ENCODE measurements at regions not wholly inside any gene's neighbourhood (a gene's known extent, or its start where the extent isn't known, plus 50 kb on each side); places are given as distances from the start of the nearest gene placed in this dataset.

DNA sequence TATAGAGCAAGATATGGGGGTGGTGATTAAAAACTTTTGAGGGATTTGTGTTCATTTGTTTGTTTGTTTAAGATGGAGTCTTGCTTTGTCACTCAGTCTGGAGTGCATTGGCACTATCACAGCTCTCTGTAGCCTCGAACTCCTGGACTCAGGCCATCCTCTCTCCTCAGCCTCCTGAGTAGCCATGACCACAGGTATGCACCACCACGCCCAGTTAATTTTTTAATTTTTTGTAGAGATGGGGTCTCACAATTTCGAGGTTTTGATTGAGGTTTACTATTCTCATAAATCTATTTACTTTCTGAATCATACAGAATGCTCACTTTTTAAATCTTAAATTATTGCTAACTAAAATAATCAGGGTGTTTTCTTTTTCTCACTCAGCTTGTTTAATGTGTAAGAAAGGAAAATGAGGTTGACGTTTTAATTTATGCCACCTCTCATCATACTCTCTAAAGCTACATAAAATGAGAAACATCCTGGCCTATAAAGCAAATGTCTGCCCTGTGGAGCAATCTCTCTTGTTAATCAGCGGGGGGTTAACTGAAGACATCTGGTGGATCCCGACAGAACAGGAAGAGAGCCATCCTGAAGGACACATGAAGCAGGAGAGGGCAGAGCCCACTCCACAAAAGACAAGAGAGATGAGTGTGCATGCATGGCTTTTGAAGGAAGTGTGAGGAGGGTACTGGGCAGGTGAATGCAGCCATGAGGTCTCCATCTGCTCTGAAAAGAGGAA lies 589.1 kb upstream of the SLC8A1 start:
- Histone ChIP-seq H3K9me3 (ENCODE audit: control insufficient read depth in 2 of 2, insufficient read depth in 1 of 2, low read depth in 1 of 2, low read length in 1 of 2) (no peaks in the 10 kb centered on the region), H3K4me1 (ENCODE audit: control insufficient read depth in 3 of 3, insufficient read depth in 2 of 3, low read depth in 1 of 3, low read length in 2 of 3) (no peaks in the 10 kb centered on the region), H3K36me3 (ENCODE audit: control insufficient read depth in 3 of 3, insufficient read depth in 2 of 3, low read depth in 1 of 3, low read length in 3 of 3) (no peaks in the 10 kb centered on the region), H3K4me3 (ENCODE audit: low read depth in 1 of 3, low read length in 3 of 3) (no peak overlapping the region), H3K27me3 (ENCODE audit: control insufficient read depth in 3 of 3, insufficient read depth in 3 of 3, low read length in 3 of 3) (no peaks in the 10 kb centered on the region), H3K27ac (ENCODE audit: low read depth in 1 of 3, low read length in 2 of 3) (no peak overlapping the region)
- WGBS, 3 donors: 61 to 78% (median 65%) methylated on average over 6 of the region's 6 CpGs
- DNase-seq: no peak
- FAIRE-seq: no peak

DNA sequence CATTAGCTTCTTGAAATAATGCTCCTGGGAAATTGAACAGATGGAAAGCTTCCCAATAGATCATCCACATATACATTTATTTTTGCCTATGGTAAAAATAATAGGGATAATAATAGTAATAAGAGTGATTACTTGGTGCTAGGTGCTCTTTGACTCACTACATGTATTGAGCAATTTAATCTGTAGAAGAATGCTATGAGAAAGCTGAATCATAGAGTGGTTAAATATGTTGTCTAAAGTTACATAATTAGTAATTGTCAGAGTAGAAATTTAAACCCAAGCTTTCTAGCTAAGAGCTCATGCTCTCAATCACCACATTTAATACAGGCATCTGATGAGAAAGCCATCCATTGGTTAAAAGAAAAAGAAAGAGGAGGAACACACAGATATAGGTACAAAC lies 590.5 kb upstream of the SLC8A1 start:
- no peak overlapping the region for H3K4me3 ChIP-seq (ENCODE audit: low read depth in 1 of 3, low read length in 3 of 3)
- no peaks in the 10 kb centered on the region for H3K4me1 ChIP-seq (ENCODE audit: control insufficient read depth in 3 of 3, insufficient read depth in 2 of 3, low read depth in 1 of 3, low read length in 2 of 3)
- H3K9me3 ChIP-seq (ENCODE audit: control insufficient read depth in 2 of 2, insufficient read depth in 1 of 2, low read depth in 1 of 2, low read length in 1 of 2): no peaks in the 10 kb centered on the region
- H3K27ac ChIP-seq (ENCODE audit: low read depth in 1 of 3, low read length in 2 of 3): no peak overlapping the region
- no peaks in the 10 kb centered on the region for H3K27me3 ChIP-seq (ENCODE audit: control insufficient read depth in 3 of 3, insufficient read depth in 3 of 3, low read length in 3 of 3)
- FAIRE-seq: no peak
- no peaks in the 10 kb centered on the region for H3K36me3 ChIP-seq (ENCODE audit: control insufficient read depth in 3 of 3, insufficient read depth in 2 of 3, low read depth in 1 of 3, low read length in 3 of 3)
- DNase-seq: no peak

DNA sequence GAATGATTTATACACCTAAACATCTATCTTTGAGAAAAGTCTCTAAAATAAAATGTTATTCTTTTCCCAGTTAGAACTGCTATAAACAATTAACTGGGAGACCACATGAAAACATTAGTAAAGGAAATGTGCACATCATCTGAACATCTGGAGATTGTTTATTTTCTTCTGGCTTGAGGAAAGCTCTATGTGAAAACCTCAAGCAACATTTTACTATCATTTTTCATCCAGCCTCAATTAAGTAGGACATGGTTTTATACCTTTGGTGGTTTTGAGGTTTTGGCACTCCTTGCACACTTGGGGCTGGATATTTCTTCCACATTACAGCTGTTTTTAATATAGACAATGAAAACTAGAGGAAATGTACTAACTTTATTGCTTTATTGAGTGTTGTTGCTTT lies 609.5 kb upstream of the SLC8A1 start:
- no peak overlapping the region for H3K4me3 ChIP-seq (ENCODE audit: low read depth in 1 of 3, low read length in 3 of 3)
- H3K36me3 ChIP-seq (ENCODE audit: control insufficient read depth in 3 of 3, insufficient read depth in 2 of 3, low read depth in 1 of 3, low read length in 3 of 3): no peaks in the 10 kb centered on the region
- no peaks in the 10 kb centered on the region for H3K27me3 ChIP-seq (ENCODE audit: control insufficient read depth in 3 of 3, insufficient read depth in 3 of 3, low read length in 3 of 3)
- no peak overlapping the region for H3K27ac ChIP-seq (ENCODE audit: low read depth in 1 of 3, low read length in 2 of 3)
- peak in 1 of 2 donors; percentile 2 for DNase-seq
- H3K4me1 ChIP-seq (ENCODE audit: control insufficient read depth in 3 of 3, insufficient read depth in 2 of 3, low read depth in 1 of 3, low read length in 2 of 3): no peaks in the 10 kb centered on the region
- H3K9me3 ChIP-seq (ENCODE audit: control insufficient read depth in 2 of 2, insufficient read depth in 1 of 2, low read depth in 1 of 2, low read length in 1 of 2): no peaks in the 10 kb centered on the region
- no peak for FAIRE-seq

DNA sequence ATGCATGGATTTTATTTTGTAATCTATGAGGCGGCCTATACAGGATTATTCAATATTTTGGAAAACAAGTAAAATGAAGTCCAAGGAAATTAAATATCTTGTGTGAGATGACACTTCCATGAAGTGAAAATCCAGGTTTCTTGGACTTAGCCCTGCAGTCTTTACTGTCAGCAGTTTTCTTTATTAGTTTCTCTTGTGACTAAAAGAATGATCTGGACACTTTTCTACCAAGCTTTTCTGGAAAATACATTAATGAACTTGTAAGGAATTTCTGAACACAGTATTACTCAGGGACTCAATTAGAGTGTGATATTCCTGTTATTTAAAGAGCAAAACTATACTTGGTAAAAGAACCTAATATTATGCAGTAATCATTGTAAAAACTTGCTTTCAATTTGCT lies 610.4 kb upstream of the SLC8A1 start:
- no peak for FAIRE-seq
- Histone ChIP-seq H3K4me1 (ENCODE audit: control insufficient read depth in 3 of 3, insufficient read depth in 2 of 3, low read depth in 1 of 3, low read length in 2 of 3) (no peaks in the 10 kb centered on the region), H3K4me3 (ENCODE audit: low read depth in 1 of 3, low read length in 3 of 3) (no peak overlapping the region), H3K36me3 (ENCODE audit: control insufficient read depth in 3 of 3, insufficient read depth in 2 of 3, low read depth in 1 of 3, low read length in 3 of 3) (no peaks in the 10 kb centered on the region), H3K9me3 (ENCODE audit: control insufficient read depth in 2 of 2, insufficient read depth in 1 of 2, low read depth in 1 of 2, low read length in 1 of 2) (no peaks in the 10 kb centered on the region), H3K27ac (ENCODE audit: low read depth in 1 of 3, low read length in 2 of 3) (no peak overlapping the region), H3K27me3 (ENCODE audit: control insufficient read depth in 3 of 3, insufficient read depth in 3 of 3, low read length in 3 of 3) (no peaks in the 10 kb centered on the region)
- DNase-seq: no peak
- WGBS, 3 donors: 83 to 94% (median 92%) methylated on average over 1 of the region's 1 CpG

DNA sequence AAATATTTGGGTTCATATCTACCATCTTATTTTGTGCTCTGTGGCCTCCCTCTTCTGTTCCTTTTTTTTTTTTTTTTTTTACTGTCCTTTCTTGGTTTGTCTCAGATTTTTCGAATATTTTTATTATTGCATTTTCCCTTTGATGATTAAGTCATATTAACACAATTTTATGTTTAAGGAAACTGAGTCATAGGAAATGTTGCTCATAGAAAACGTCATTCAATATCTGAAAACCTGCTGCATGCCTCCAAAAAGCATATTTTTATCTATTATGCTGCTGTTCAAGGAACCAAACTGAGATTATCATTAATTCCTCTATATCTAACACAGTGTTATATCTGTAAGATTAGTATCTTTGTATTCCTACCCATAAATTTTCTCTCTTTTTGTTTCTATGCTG lies 614.3 kb upstream of the SLC8A1 start:
- Histone ChIP-seq H3K9me3 (ENCODE audit: control insufficient read depth in 2 of 2, insufficient read depth in 1 of 2, low read depth in 1 of 2, low read length in 1 of 2) (no peaks in the 10 kb centered on the region), H3K27me3 (ENCODE audit: control insufficient read depth in 3 of 3, insufficient read depth in 3 of 3, low read length in 3 of 3) (no peaks in the 10 kb centered on the region), H3K27ac (ENCODE audit: low read depth in 1 of 3, low read length in 2 of 3) (no peak overlapping the region), H3K36me3 (ENCODE audit: control insufficient read depth in 3 of 3, insufficient read depth in 2 of 3, low read depth in 1 of 3, low read length in 3 of 3) (no peaks in the 10 kb centered on the region), H3K4me3 (ENCODE audit: low read depth in 1 of 3, low read length in 3 of 3) (no peak overlapping the region), H3K4me1 (ENCODE audit: control insufficient read depth in 3 of 3, insufficient read depth in 2 of 3, low read depth in 1 of 3, low read length in 2 of 3) (no peaks in the 10 kb centered on the region)
- FAIRE-seq: no peak
- WGBS, 3 donors: 37 to 75% (median 57%) methylated on average over 2 of the region's 2 CpGs
- DNase-seq: no peak

DNA sequence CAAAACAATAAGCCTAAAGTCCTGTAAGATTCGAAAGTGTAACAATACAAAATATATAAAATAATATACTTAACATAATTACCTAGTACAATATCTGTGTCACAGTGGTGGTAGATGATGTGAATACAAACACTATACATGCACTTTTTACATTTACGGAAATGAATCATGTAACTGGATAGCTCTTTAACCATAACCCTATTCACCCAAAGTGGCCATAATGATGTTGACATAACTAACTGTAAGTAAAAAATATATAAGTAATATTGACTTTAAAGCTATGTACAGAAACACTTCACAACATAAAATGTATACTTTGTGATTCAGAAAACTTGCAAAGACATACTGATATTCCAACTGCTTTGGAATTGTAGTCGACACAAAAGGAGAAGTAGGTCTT lies 616.9 kb upstream of the SLC8A1 start:
- no peaks in the 10 kb centered on the region for H3K9me3 ChIP-seq (ENCODE audit: control insufficient read depth in 2 of 2, insufficient read depth in 1 of 2, low read depth in 1 of 2, low read length in 1 of 2)
- H3K4me1 ChIP-seq (ENCODE audit: control insufficient read depth in 3 of 3, insufficient read depth in 2 of 3, low read depth in 1 of 3, low read length in 2 of 3): no peaks in the 10 kb centered on the region
- no peak overlapping the region for H3K27ac ChIP-seq (ENCODE audit: low read depth in 1 of 3, low read length in 2 of 3)
- DNase-seq: no peak
- no peak overlapping the region for H3K4me3 ChIP-seq (ENCODE audit: low read depth in 1 of 3, low read length in 3 of 3)
- no peak for FAIRE-seq
- no peaks in the 10 kb centered on the region for H3K27me3 ChIP-seq (ENCODE audit: control insufficient read depth in 3 of 3, insufficient read depth in 3 of 3, low read length in 3 of 3)
- 64 to 83% (median 65%) methylated on average over 3 of the region's 3 CpGs for WGBS, 3 donors
- no peaks in the 10 kb centered on the region for H3K36me3 ChIP-seq (ENCODE audit: control insufficient read depth in 3 of 3, insufficient read depth in 2 of 3, low read depth in 1 of 3, low read length in 3 of 3)

DNA sequence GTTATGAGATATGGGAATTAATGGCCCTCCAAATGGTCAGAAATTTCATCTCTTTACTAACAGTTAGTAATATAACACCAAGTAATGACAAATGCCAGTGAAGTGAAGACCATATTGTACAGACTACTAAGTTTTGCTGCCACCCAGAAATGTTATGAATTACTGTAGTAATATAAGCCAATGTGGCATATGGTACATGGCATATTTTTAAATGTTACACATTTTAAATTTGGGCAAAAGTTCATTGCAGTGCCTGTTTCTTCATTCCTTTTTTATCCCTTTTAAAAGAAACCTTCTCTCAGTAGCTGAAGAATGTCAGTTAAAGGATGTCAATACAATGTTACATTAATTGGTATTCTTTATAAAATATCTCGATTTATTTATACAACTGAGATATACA lies 626.5 kb upstream of the SLC8A1 start:
- no peak for DNase-seq
- no peak overlapping the region for H3K27ac ChIP-seq (ENCODE audit: low read depth in 1 of 3, low read length in 2 of 3)
- no peak for FAIRE-seq
- no peaks in the 10 kb centered on the region for H3K4me1 ChIP-seq (ENCODE audit: control insufficient read depth in 3 of 3, insufficient read depth in 2 of 3, low read depth in 1 of 3, low read length in 2 of 3)
- no peaks in the 10 kb centered on the region for H3K9me3 ChIP-seq (ENCODE audit: control insufficient read depth in 2 of 2, insufficient read depth in 1 of 2, low read depth in 1 of 2, low read length in 1 of 2)
- no peaks in the 10 kb centered on the region for H3K27me3 ChIP-seq (ENCODE audit: control insufficient read depth in 3 of 3, insufficient read depth in 3 of 3, low read length in 3 of 3)
- WGBS, 3 donors: 73 to 91% (median 87%) methylated on average over 1 of the region's 1 CpG
- H3K4me3 ChIP-seq (ENCODE audit: low read depth in 1 of 3, low read length in 3 of 3): no peak overlapping the region
- H3K36me3 ChIP-seq (ENCODE audit: control insufficient read depth in 3 of 3, insufficient read depth in 2 of 3, low read depth in 1 of 3, low read length in 3 of 3): no peaks in the 10 kb centered on the region

DNA sequence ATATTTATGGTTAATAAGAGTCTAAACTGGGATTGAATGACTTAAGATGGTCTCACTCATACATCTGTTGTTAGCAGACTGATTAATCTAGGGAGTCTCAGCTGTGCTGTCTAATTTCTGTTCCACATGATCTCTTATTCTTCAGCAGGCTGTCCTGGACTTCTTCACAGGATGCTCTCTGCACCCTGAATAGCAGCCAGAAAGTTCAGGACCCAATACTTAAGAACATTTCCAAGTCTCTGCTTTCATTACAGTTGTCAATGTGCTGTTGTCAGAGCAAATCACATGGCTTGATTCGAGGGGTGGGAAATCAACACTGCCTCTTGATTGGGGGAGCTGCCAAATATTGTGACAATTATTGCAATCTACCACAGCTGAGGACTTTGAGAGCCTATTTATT lies 627.1 kb upstream of the SLC8A1 start:
- FAIRE-seq: no peak
- no peaks in the 10 kb centered on the region for H3K4me1 ChIP-seq (ENCODE audit: control insufficient read depth in 3 of 3, insufficient read depth in 2 of 3, low read depth in 1 of 3, low read length in 2 of 3)
- no peak for DNase-seq
- no peaks in the 10 kb centered on the region for H3K36me3 ChIP-seq (ENCODE audit: control insufficient read depth in 3 of 3, insufficient read depth in 2 of 3, low read depth in 1 of 3, low read length in 3 of 3)
- no peaks in the 10 kb centered on the region for H3K9me3 ChIP-seq (ENCODE audit: control insufficient read depth in 2 of 2, insufficient read depth in 1 of 2, low read depth in 1 of 2, low read length in 1 of 2)
- H3K27me3 ChIP-seq (ENCODE audit: control insufficient read depth in 3 of 3, insufficient read depth in 3 of 3, low read length in 3 of 3): no peaks in the 10 kb centered on the region
- no peak overlapping the region for H3K27ac ChIP-seq (ENCODE audit: low read depth in 1 of 3, low read length in 2 of 3)
- H3K4me3 ChIP-seq (ENCODE audit: low read depth in 1 of 3, low read length in 3 of 3): no peak overlapping the region
- 32 to 53% (median 47%) methylated on average over 1 of the region's 1 CpG for WGBS, 3 donors

DNA sequence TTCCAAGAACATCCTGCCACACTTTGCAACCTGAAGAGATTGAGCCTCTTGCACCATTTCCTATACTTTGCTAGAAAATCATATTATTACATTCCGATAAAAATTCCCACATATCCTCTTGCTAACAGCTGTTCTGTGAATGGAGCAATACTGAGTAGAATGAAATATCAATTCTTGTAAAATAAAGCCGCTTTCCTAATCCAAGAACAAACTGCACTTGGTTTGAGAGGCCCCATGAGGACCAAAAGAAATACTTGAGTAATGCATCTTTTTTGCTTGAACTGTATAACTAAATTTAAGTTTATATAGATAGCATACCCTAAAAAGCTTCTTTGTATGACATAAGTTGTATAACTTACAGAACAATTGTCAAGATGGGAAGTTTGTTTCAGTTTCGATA lies 632.4 kb upstream of the SLC8A1 start:
- Histone ChIP-seq H3K27me3 (ENCODE audit: control insufficient read depth in 3 of 3, insufficient read depth in 3 of 3, low read length in 3 of 3) (no peaks in the 10 kb centered on the region), H3K4me3 (ENCODE audit: low read depth in 1 of 3, low read length in 3 of 3) (no peak overlapping the region), H3K27ac (ENCODE audit: low read depth in 1 of 3, low read length in 2 of 3) (no peak overlapping the region), H3K9me3 (ENCODE audit: control insufficient read depth in 2 of 2, insufficient read depth in 1 of 2, low read depth in 1 of 2, low read length in 1 of 2) (no peaks in the 10 kb centered on the region), H3K4me1 (ENCODE audit: control insufficient read depth in 3 of 3, insufficient read depth in 2 of 3, low read depth in 1 of 3, low read length in 2 of 3) (no peaks in the 10 kb centered on the region), H3K36me3 (ENCODE audit: control insufficient read depth in 3 of 3, insufficient read depth in 2 of 3, low read depth in 1 of 3, low read length in 3 of 3) (no peaks in the 10 kb centered on the region)
- WGBS, 3 donors: 75 to 91% (median 78%) methylated on average over 3 of the region's 3 CpGs
- no peak for DNase-seq
- FAIRE-seq: no peak
